Vagina (tissue), 2 donors: ENCODE measurements at regions not wholly inside any gene's neighbourhood (a gene's known extent, or its start where the extent isn't known, plus 50 kb on each side); places are given as distances from the start of the nearest gene placed in this dataset.

Experiments used
- CTCF ChIP-seq, 3 experiments: fragments of 450-650 bp in 2 of 3; fragments of 200-600 bp in 1 of 3; sonication (generic) in 1 of 3; IDR thresholded peaks; one replicate each; pipeline ENCODE4 v1.5.1; 2017 to 2019; ENCODE audit warnings: antibody characterized with exemption in 3 of 3, mild to moderate bottlenecking in 2 of 3, moderate library complexity in 2 of 3
- POLR2AphosphoS5 ChIP-seq, 2 donors: sonication (generic); formaldehyde crosslinking; IDR thresholded peaks; one replicate each; pipeline ENCODE4 v1.9.0; 2017; ENCODE audit warnings: antibody characterized with exemption in 2 of 2, mild to moderate bottlenecking in 2 of 2, low read depth in 1 of 2; ENCODE audit not compliant: insufficient read depth in 1 of 2

- TF ChIP-seq CTCF (IDR thresholded peaks at IDR 0.05) = no peak
- TF ChIP-seq POLR2AphosphoS5 (IDR thresholded peaks at IDR 0.05; ENCODE audit: insufficient read depth in 1 of 2, low read depth in 1 of 2) = no peak
Measured at GRCh38 chr2:161103451-161103831, 56.8 kb upstream of the TANK start.
